Fibroblast of pulmonary artery (primary cell): ENCODE measurements at regions not wholly inside any gene's neighbourhood (a gene's known extent, or its start where the extent isn't known, plus 50 kb on each side); places are given as distances from the start of the nearest gene placed in this dataset.
A peak's percentile ranks its signal among the peaks of the same experiment; 100 is the strongest.

ENCODE experiments used
- DNase-seq: peaks from one replicate; pipeline ENCODE4 v3.0.0-alpha.2; 2010; ENCODE audit warnings: low read depth
- H3K4me3 ChIP-seq: replicated peaks from 2 replicates; pipeline ENCODE4 v1.5.1; 2011; ENCODE audit warnings: low read depth, mild to moderate bottlenecking, control low read depth, low read length, moderate library complexity
- CTCF ChIP-seq: IDR thresholded peaks from 2 replicates; pipeline ENCODE4 v1.5.1; 2011; ENCODE audit warnings: mild to moderate bottlenecking, control low read depth, low read length, inconsistent platforms; ENCODE audit errors: missing control alignments

- no peak overlapping the region for H3K4me3 ChIP-seq
- DNase-seq: no peak
- TF ChIP-seq CTCF: no peak
Measured at GRCh38 chr1:38222891-38223290, 176.3 kb upstream of the POU3F1 start.

- no peak for TF ChIP-seq CTCF
- no peak overlapping the region for H3K4me3 ChIP-seq
- peak; percentile 1 for DNase-seq
Measured at GRCh38 chr1:38221006-38221649, 174.5 kb upstream of the POU3F1 start.

- H3K4me3 ChIP-seq: no peak overlapping the region
- DNase-seq: no peak
- no peak for TF ChIP-seq CTCF
Measured at GRCh38 chr1:38217316-38217715, 170.7 kb upstream of the POU3F1 start.

- DNase-seq: no peak
- no peak for TF ChIP-seq CTCF
- no peak overlapping the region for H3K4me3 ChIP-seq
Measured at GRCh38 chr1:38213646-38214434, 167.2 kb upstream of the POU3F1 start.

GRCh38 chr1:38210895-38211177 is 164.2 kb upstream of the POU3F1 start:
- DNase-seq: no peak
- H3K4me3 ChIP-seq: no peak overlapping the region
- no peak for TF ChIP-seq CTCF

GRCh38 chr1:38210021-38210894 is 163.7 kb upstream of the POU3F1 start:
- H3K4me3 ChIP-seq: no peak overlapping the region
- no peak for DNase-seq
- TF ChIP-seq CTCF: no peak
